ENCODE measurements at regions not wholly inside any gene's neighbourhood (a gene's known extent, or its start where the extent isn't known, plus 50 kb on each side); places are given as distances from the start of the nearest gene placed in this dataset.

GRCh38 chr15:75138016-75138999 lies 63.4 kb upstream of the C15orf39 start:
- Mint-ChIP-seq H3K9me3 (ENCODE audit: unreplicated experiment) (peaks cover 11% of the 10 kb centered on the region), H3K27me3 (ENCODE audit: insufficient read depth, unreplicated experiment) (no peaks in the 10 kb centered on the region), H3K4me3 (ENCODE audit: unreplicated experiment) (no peak overlapping the region), H3K27ac (ENCODE audit: unreplicated experiment) (peak overlapping the region; percentile 92), H3K4me1 (ENCODE audit: low read depth, unreplicated experiment) (peaks cover 30% of the 10 kb centered on the region), H3K36me3 (ENCODE audit: insufficient read depth, unreplicated experiment) (peaks cover 10% of the 10 kb centered on the region)
- ChIA-PET CTCF (no interaction called here), POLR2A (no interaction called here)
- TF ChIP-seq CTCF (IDR thresholded peaks at IDR 0.05; ENCODE audit: insufficient read depth in 1 of 2, low read depth in 1 of 2, low read length in 1 of 2, severe bottlenecking in 1 of 2, unreplicated experiment in 1 of 2), result no peak
- Histone ChIP-seq H3K4me1 (peaks cover 43% of the 10 kb centered on the region), H3K9me3 (peaks cover 19% of the 10 kb centered on the region), H3K4me3 (ENCODE audit: low read depth, low read length) (no peak overlapping the region), H3K27me3 (replicated peaks; ENCODE audit: control insufficient read depth, insufficient read depth, low read length) (no peaks in the 10 kb centered on the region), H3K36me3 (ENCODE audit: control insufficient read depth, insufficient read depth, low read length) (no peaks in the 10 kb centered on the region; the same call in 1 of the 2 replicates)
- peak; percentile 40 to 67 for DNase-seq
- intact Hi-C loops (cut with micrococcal nuclease; ENCODE audit: unreplicated experiment), result loop anchor here (2.0 to 5.0 kb wide), 2 partner anchors 64 to 102 kb away; partner anchors contain the start of gene C15orf39
- BruUV-seq (replicated peaks), result no TSS peak

- intact Hi-C loops (cut with micrococcal nuclease; ENCODE audit: unreplicated experiment), result loop anchor here (1.0 to 2.0 kb wide), 3 partner anchors 21 to 75 kb away; no protein-coding TSS in a partner anchor
- CTCF ChIA-PET, result interaction anchor here (1.0 to 1.4 kb wide), 4 partner anchors 61 to 111 kb away, joined by 3 to 6 read pairs (median 3); partner anchors contain the start of gene C15orf39
- H3K27me3 Mint-ChIP-seq (ENCODE audit: insufficient read depth, unreplicated experiment), result no peaks in the 10 kb centered on the region
- H3K4me3 ChIP-seq (ENCODE audit: low read depth, low read length), result no peak overlapping the region
- peaks cover 43% of the 10 kb centered on the region for H3K4me1 ChIP-seq
- TF ChIP-seq CTCF (IDR thresholded peaks at IDR 0.05; ENCODE audit: insufficient read depth in 1 of 2, low read depth in 1 of 2, low read length in 1 of 2, severe bottlenecking in 1 of 2, unreplicated experiment in 1 of 2), result no peak
- DNase-seq, result peak; percentile 75 to 84
- BruUV-seq (replicated peaks), result no TSS peak
- H3K9me3 Mint-ChIP-seq (ENCODE audit: unreplicated experiment), result peaks cover 21% of the 10 kb centered on the region
- H3K27me3 ChIP-seq (replicated peaks; ENCODE audit: control insufficient read depth, insufficient read depth, low read length), result no peaks in the 10 kb centered on the region
- POLR2A ChIA-PET, result interaction anchor here (0.6 to 2.2 kb wide), 5 partner anchors 42 to 228 kb away, joined by 3 to 19 read pairs (median 6); partner anchors contain the start of genes C15orf39 and MAN2C1
- H3K4me3 Mint-ChIP-seq (ENCODE audit: unreplicated experiment), result no peak overlapping the region
- peaks cover 39% of the 10 kb centered on the region for H3K9me3 ChIP-seq
- H3K36me3 ChIP-seq (ENCODE audit: control insufficient read depth, insufficient read depth, low read length), result no peaks in the 10 kb centered on the region; the same call in none of the 2 replicates
- peaks cover 30% of the 10 kb centered on the region for H3K4me1 Mint-ChIP-seq (ENCODE audit: low read depth, unreplicated experiment)
- H3K36me3 Mint-ChIP-seq (ENCODE audit: insufficient read depth, unreplicated experiment), result peaks cover 10% of the 10 kb centered on the region
- peak overlapping the region; percentile 86 for H3K27ac Mint-ChIP-seq (ENCODE audit: unreplicated experiment)
These were observed 61.4 kb upstream of the C15orf39 start for GRCh38 chr15:75140080-75140879.

GRCh38 chr15:75142499-75142898 lies 59.2 kb upstream of the C15orf39 start:
- intact Hi-C loops (cut with micrococcal nuclease; ENCODE audit: unreplicated experiment), result no loop called here
- Histone ChIP-seq H3K27me3 (replicated peaks; ENCODE audit: control insufficient read depth, insufficient read depth, low read length) (no peaks in the 10 kb centered on the region), H3K4me1 (peaks cover 38% of the 10 kb centered on the region), H3K9me3 (peaks cover 41% of the 10 kb centered on the region), H3K36me3 (ENCODE audit: control insufficient read depth, insufficient read depth, low read length) (no peaks in the 10 kb centered on the region; the same call in none of the 2 replicates), H3K4me3 (ENCODE audit: low read depth, low read length) (no peak overlapping the region)
- peaks cover 21% of the 10 kb centered on the region for H3K9me3 Mint-ChIP-seq (ENCODE audit: unreplicated experiment)
- H3K36me3 Mint-ChIP-seq (ENCODE audit: insufficient read depth, unreplicated experiment), result peaks cover 10% of the 10 kb centered on the region
- TF ChIP-seq CTCF (IDR thresholded peaks at IDR 0.05; ENCODE audit: insufficient read depth in 1 of 2, low read depth in 1 of 2, low read length in 1 of 2, severe bottlenecking in 1 of 2, unreplicated experiment in 1 of 2), result no peak
- no peaks in the 10 kb centered on the region for H3K27me3 Mint-ChIP-seq (ENCODE audit: insufficient read depth, unreplicated experiment)
- no peak for DNase-seq
- BruUV-seq (replicated peaks), result no TSS peak
- POLR2A ChIA-PET, result no interaction called here
- H3K27ac Mint-ChIP-seq (ENCODE audit: unreplicated experiment), result no peak overlapping the region
- peaks cover 30% of the 10 kb centered on the region for H3K4me1 Mint-ChIP-seq (ENCODE audit: low read depth, unreplicated experiment)
- H3K4me3 Mint-ChIP-seq (ENCODE audit: unreplicated experiment), result no peak overlapping the region
- CTCF ChIA-PET, result no interaction called here

Measured in Caco-2 (cell line).